ENCODE measurements at regions not wholly inside any gene's neighbourhood (a gene's known extent, or its start where the extent isn't known, plus 50 kb on each side); places are given as distances from the start of the nearest gene placed in this dataset.

DNA sequence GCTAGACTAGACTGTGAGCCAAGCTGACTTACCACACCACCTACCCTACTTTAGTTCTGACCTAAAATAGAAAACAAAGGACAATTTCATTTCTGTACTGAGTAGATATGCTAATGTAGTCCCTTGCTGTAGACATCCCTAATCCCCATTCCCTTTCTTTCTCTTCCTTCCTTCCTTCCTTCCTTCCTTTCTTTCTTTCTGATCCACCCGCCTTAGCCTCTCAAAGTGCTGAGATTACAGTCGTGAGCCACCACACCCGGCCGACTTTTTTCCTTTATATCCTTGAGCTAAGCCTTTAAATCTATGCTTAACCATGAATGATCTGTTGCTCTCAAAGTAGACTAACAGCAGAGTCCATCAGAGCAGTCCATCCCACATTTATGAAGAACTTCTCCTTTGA lies 465.0 kb downstream of the SLITRK6 start:
- Histone ChIP-seq H3K9me3 (ENCODE audit: low read length) (no peaks in the 10 kb centered on the region), H3K27ac (ENCODE audit: low read depth, low read length, poor library complexity, severe bottlenecking) (no peak overlapping the region), H3K4me1 (ENCODE audit: insufficient read depth, low read length, severe bottlenecking) (peaks cover 8% of the 10 kb centered on the region), H3K9me2 (ENCODE audit: low read depth, low read length) (no peaks in the 10 kb centered on the region), H3K4me3 (ENCODE audit: low read depth, low read length, poor library complexity, severe bottlenecking) (no peak overlapping the region), H4K20me1 (ENCODE audit: insufficient read depth, low read length) (no peaks in the 10 kb centered on the region), H3K27me3 (ENCODE audit: insufficient read depth, low read length) (no peaks in the 10 kb centered on the region), H3K4me2 (ENCODE audit: low read length) (no peak overlapping the region), H3F3A (ENCODE audit: insufficient read depth, low read length) (no peaks in the 10 kb centered on the region), H2AFZ (ENCODE audit: low read length) (no peak overlapping the region), H3K79me2 (ENCODE audit: insufficient read depth, low read length) (no peaks in the 10 kb centered on the region), H3K36me3 (ENCODE audit: insufficient read depth, low read length) (no peaks in the 10 kb centered on the region), H3K9ac (ENCODE audit: low read length) (no peak overlapping the region)
- TF ChIP-seq, protein P1, sequence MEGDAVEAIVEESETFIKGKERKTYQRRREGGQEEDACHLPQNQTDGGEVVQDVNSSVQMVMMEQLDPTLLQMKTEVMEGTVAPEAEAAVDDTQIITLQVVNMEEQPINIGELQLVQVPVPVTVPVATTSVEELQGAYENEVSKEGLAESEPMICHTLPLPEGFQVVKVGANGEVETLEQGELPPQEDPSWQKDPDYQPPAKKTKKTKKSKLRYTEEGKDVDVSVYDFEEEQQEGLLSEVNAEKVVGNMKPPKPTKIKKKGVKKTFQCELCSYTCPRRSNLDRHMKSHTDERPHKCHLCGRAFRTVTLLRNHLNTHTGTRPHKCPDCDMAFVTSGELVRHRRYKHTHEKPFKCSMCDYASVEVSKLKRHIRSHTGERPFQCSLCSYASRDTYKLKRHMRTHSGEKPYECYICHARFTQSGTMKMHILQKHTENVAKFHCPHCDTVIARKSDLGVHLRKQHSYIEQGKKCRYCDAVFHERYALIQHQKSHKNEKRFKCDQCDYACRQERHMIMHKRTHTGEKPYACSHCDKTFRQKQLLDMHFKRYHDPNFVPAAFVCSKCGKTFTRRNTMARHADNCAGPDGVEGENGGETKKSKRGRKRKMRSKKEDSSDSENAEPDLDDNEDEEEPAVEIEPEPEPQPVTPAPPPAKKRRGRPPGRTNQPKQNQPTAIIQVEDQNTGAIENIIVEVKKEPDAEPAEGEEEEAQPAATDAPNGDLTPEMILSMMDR (IDR thresholded peaks at IDR 0.05; ENCODE audit: low read length) = no peak
- no peak for TF ChIP-seq EZH2 (IDR thresholded peaks at IDR 0.05; ENCODE audit: borderline replicate concordance, low read length)

DNA sequence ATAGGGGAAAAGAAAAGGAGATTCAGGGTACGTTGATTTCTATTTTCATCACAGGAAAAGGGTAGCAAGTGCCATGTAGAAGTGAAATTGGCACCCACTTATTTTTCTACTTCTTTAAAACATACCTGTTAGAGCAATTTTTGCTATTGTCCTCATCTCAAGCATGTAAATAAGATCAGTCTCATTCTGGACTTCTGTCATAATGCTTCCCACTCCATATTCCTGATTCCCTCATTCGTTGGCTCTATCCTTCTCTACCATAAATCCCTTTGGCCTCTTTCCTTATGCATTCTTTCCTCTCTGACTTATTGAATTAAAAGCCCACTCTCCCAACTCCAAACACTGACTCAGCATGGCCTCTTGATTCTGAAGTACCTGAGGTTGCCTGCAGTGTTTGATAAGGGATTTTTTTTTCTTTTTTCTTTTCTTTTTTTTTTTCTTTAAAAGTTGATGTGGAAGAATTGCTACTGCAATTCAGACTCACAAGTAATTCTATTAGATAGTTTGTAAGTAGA lies 465.7 kb downstream of the SLITRK6 start:
- Histone ChIP-seq H3K9me3 (ENCODE audit: low read length) (no peaks in the 10 kb centered on the region), H3K27ac (ENCODE audit: low read depth, low read length, poor library complexity, severe bottlenecking) (no peak overlapping the region), H3K79me2 (ENCODE audit: insufficient read depth, low read length) (no peaks in the 10 kb centered on the region), H3K27me3 (ENCODE audit: insufficient read depth, low read length) (no peaks in the 10 kb centered on the region), H3K4me3 (ENCODE audit: low read depth, low read length, poor library complexity, severe bottlenecking) (no peak overlapping the region), H3K36me3 (ENCODE audit: insufficient read depth, low read length) (no peaks in the 10 kb centered on the region), H3K9me2 (ENCODE audit: low read depth, low read length) (no peaks in the 10 kb centered on the region), H2AFZ (ENCODE audit: low read length) (no peak overlapping the region), H3K4me2 (ENCODE audit: low read length) (no peak overlapping the region), H3F3A (ENCODE audit: insufficient read depth, low read length) (no peaks in the 10 kb centered on the region), H4K20me1 (ENCODE audit: insufficient read depth, low read length) (no peaks in the 10 kb centered on the region), H3K4me1 (ENCODE audit: insufficient read depth, low read length, severe bottlenecking) (peaks cover 8% of the 10 kb centered on the region), H3K9ac (ENCODE audit: low read length) (no peak overlapping the region)
- TF ChIP-seq, protein P1 (IDR thresholded peaks at IDR 0.05; ENCODE audit: low read length) = no peak
- no peak for TF ChIP-seq EZH2 (IDR thresholded peaks at IDR 0.05; ENCODE audit: borderline replicate concordance, low read length)

DNA sequence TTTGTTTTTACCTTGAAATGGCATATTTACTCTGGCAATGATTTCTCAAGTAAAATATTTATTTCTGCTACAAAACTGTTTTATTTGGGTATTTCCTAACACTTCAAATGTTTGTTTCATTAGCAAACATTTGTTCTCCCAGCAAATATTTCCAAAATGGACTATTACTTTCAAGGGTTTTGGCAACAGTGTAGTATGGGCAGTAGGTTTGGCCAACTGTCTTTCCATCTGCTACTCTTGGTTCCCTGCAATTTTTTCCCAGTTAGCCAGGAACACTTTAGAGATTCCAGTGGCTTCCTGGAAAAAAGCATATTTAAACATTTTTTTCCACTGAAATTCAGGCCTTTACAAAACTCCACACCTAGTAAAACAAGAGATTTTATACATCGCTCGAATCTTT lies 466.6 kb downstream of the SLITRK6 start:
- no peak overlapping the region for H2AFZ ChIP-seq (ENCODE audit: low read length)
- no peak for TF ChIP-seq EZH2 (IDR thresholded peaks at IDR 0.05; ENCODE audit: borderline replicate concordance, low read length)
- TF ChIP-seq, protein P1 (IDR thresholded peaks at IDR 0.05; ENCODE audit: low read length) = no peak
- H3K9ac ChIP-seq (ENCODE audit: low read length) = no peak overlapping the region
- no peaks in the 10 kb centered on the region for H3F3A ChIP-seq (ENCODE audit: insufficient read depth, low read length)
- no peaks in the 10 kb centered on the region for H3K36me3 ChIP-seq (ENCODE audit: insufficient read depth, low read length)
- H3K4me1 ChIP-seq (ENCODE audit: insufficient read depth, low read length, severe bottlenecking) = peaks cover 8% of the 10 kb centered on the region
- no peaks in the 10 kb centered on the region for H3K9me3 ChIP-seq (ENCODE audit: low read length)
- no peak overlapping the region for H3K4me2 ChIP-seq (ENCODE audit: low read length)
- H3K79me2 ChIP-seq (ENCODE audit: insufficient read depth, low read length) = no peaks in the 10 kb centered on the region
- no peaks in the 10 kb centered on the region for H3K9me2 ChIP-seq (ENCODE audit: low read depth, low read length)
- H3K27ac ChIP-seq (ENCODE audit: low read depth, low read length, poor library complexity, severe bottlenecking) = no peak overlapping the region
- no peak overlapping the region for H3K4me3 ChIP-seq (ENCODE audit: low read depth, low read length, poor library complexity, severe bottlenecking)
- no peaks in the 10 kb centered on the region for H3K27me3 ChIP-seq (ENCODE audit: insufficient read depth, low read length)
- no peaks in the 10 kb centered on the region for H4K20me1 ChIP-seq (ENCODE audit: insufficient read depth, low read length)
